Fibroblast of skin of left biceps (primary cell): ENCODE measurements at regions not wholly inside any gene's neighbourhood (a gene's known extent, or its start where the extent isn't known, plus 50 kb on each side); places are given as distances from the start of the nearest gene placed in this dataset.

Source experiments
- DNase-seq, 2 experiments: peaks; one replicate each; pipeline ENCODE4 v3.0.0-alpha.2; 2013; ENCODE audit warnings: low read depth in 2 of 2

- DNase-seq: no peak
These were observed 50.3 kb upstream of the NFE2L2 start for GRCh38 chr2:177314722-177315264.

DNA sequence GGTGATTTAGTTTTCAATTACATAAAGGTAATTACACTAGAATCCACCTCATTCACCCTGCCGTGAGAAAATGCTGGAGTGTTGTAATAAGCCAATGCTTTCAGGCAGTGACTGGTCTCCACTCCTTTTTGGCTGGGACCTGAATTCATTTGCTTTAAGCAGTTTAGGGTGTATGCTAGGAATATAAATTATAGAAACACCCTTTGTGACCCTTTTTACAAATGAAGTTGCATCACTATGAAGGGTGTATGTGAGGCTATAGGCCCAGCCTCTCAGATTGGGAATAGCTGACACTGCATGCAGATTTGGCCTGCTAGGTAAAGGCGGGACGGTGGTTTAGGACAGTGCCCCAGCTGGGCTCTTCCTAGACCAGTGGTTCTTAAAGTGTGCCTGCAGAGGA, 50.8 kb upstream of the NFE2L2 start:
- no peak for DNase-seq

DNA sequence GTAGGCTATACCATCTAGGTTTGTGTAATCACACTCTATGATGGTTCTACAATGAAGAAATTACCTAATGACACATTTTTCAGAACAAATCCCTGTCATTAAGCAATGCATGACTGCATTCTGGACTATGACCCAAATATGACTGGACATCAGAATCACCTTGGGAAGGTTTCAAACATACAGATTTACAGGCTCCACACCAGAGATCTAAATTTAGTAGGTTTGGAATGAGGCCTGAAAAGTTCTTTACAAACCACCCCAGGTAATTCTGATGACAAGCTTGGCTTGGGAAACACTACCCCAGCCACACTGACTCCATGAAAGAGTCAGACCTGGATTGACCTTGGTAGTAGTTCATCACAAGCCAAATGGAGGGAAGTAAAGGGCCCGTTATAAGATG, 52.2 kb upstream of the NFE2L2 start:
- no peak for DNase-seq

- no peak for DNase-seq
These were observed 52.9 kb upstream of the NFE2L2 start for GRCh38 chr2:177317443-177317842.

DNA sequence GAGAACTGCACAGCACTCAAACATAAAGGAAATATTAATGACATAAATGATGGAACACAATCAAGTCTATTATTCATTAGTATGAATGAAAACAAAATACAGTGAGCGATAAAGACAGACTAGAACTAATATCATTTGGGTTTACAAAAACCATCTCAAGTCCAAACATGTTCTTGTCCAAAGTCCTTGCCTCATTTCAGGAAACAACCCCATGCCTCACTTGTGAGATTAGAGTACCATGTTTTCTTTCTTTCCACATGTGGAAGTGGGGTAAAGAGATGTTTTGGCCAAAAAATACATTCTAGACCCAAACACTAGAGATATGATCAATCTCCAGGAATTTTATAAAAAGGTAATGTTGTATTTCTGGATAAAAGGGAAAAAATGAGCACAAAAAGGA, 53.3 kb upstream of the NFE2L2 start:
- no peak for DNase-seq

- no peak for DNase-seq
These were observed 54.1 kb upstream of the NFE2L2 start for GRCh38 chr2:177318613-177319012.

GRCh38 chr2:177320596-177320995, 56.1 kb upstream of the NFE2L2 start:
- no peak for DNase-seq

GRCh38 chr2:177322801-177323261, 58.3 kb upstream of the NFE2L2 start:
- DNase-seq: no peak

DNA sequence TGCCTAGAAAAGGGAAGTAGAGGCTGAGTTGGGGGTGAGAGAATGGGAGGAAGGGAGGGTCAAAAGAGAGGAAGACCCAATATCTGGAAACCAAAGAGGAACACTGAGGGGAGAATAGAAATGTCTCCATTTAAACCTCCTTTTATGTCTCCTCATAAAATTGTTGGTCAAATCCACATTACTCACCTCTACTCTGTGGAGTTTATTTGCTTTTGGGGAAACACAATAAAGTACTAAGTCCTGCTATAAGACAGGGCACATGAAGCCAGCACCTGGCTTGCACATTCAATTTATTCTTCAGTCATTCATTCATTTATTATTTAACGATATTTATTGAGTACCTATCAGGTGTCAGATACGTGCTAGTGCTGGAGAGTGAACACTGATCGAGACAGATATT, 60.3 kb upstream of the NFE2L2 start:
- no peak for DNase-seq

- DNase-seq: peak; percentile 45 to 54
These were observed 61.0 kb upstream of the NFE2L2 start for GRCh38 chr2:177325554-177325953.

DNA sequence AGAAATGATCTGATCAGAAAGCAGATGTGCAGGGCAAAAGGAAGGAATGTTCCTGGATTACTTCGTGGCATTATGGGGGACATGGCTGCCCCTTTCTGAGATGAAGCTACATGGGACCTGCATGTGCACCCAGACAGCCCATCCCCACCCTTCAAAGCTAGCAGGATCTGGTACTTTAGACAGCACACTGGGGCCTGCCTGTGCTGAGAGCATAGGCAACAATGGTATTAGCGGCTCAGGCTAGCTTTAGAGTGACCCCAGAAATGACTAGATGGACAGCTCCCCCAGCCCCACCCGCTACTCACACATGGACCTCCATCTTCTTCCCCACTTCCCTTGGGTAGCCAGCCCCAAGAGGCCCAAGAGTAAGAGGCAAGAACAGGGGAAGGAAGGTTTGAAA, 61.5 kb upstream of the NFE2L2 start:
- DNase-seq: no peak

DNA sequence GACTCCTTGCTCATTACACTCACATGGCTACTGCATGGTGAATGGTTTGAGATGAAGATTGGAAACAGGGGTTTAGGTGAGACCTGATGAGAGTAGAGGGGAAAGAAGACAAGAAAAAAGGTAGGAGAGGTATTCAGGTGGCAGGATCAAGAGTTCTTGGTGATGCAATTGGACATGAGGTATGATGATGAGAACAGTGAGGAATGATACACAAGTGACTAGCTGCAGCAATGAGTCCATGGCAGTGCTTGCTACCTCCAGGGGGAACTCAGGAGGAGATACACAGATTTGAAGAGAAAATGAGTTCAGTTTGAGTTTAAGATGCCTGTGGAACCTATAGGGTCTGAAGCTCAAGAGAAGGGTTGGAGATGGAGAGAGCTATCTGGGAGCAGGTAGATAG, 62.1 kb upstream of the NFE2L2 start:
- no peak for DNase-seq

DNA sequence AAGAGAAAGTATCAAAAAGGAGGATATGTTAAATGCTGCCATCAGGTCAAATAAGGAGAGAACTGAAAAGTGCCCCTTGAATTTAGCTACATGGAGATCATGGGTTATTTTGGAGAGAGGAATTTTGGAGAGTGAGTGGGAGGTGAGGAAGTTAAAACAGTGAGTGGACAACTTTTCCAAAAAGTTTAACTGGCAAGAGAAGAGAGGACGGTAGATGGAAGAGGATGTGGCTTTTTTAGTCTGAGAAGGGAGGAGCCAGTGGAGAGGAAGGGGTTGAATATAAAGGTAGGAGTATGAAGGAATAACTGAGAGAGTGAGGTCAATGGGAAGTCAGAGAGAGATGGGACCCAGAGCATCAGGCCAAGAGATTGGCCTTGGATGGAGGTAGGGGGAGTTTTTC, 62.5 kb upstream of the NFE2L2 start:
- no peak for DNase-seq

DNA sequence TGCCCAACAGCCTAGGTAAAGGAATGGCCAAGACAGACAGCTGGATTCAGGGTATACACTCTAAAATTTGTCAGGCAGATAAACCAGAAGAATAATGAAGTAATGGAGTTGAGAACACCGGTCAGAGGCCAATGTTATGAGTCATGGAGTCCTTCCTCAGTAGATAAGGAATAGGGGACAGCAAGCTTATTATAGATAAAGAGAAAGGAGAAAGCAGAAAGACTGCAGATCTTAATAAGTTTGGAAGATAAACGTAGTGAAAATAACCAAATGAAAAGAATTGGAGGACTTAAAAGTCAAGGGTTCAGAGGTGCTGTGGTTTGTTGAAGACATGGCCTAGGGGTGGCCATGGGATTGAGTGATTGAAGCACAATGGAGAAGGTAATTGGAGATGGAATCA, 63.5 kb upstream of the NFE2L2 start:
- no peak for DNase-seq

GRCh38 chr2:177329064-177329463, 63.5 kb upstream of the AGPS start:
- no peak for DNase-seq

- no peak for DNase-seq
These were observed 61.0 kb upstream of the AGPS start for GRCh38 chr2:177331466-177331997.

DNA sequence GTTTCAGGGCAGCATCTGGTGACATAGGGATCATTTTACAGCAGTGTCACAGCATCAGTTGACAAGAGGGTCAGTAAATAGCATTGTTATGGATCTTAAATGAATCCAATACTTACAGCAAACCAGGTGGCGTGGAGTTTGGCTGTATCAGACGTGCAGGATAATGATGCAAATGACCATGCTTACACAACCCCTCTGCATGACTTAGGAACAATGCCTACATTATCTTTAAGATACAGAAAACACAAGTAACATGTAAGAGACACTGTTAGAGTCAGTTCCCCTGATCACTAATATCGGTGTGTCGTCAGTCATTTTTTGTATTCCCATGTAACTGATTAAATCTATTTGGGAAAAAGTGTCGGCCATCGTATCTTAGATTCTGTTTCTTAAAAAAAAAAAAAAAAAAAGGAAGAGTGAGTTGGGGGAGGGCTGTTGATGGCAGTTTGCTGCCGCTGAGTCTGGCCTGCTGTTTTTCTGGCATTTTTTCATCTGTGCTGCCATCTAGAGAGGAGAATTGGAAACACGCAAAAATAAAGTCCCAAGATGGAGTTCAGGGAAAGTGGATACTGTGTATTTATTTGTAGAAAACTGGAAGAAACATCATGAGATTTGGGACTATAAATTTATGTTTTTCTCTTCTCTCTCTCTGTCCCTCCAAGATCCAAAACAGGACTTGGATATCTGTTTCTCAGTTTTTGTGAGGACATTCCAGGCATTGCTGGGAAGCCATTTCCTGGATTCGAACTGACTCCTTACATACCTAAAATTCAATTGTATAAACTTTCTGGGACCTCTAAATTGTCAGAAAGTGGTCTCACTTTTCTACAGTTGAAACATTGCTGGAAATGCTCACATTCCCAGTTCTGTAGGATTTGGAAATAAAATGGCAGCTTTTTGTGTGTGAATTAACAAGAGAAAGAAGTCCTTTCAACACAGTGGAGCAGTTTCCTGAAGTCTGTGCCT, 60.3 kb upstream of the AGPS start:
- peak; percentile 61 to 66 for DNase-seq

DNA sequence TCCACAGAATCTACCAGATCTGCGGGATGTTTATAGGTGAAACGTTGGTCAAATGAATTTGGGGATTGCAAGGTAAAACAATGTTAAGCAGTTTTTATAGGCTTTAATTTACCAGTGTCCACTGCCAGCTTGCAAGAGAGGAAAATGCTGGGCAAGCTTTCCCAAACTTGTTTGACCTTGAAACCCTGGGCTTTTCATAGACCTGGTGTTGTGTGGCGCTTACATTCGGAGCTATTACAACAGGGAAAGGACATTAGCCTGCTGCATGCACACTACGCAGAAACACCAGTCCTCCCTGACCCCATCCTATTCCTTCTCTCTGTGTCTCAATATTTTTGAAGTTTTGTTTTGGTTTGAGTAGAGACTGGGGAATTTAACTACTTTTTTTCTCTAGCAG, 59.6 kb upstream of the AGPS start:
- no peak for DNase-seq

- no peak for DNase-seq
These were observed 57.5 kb upstream of the AGPS start for GRCh38 chr2:177334940-177335543.

DNA sequence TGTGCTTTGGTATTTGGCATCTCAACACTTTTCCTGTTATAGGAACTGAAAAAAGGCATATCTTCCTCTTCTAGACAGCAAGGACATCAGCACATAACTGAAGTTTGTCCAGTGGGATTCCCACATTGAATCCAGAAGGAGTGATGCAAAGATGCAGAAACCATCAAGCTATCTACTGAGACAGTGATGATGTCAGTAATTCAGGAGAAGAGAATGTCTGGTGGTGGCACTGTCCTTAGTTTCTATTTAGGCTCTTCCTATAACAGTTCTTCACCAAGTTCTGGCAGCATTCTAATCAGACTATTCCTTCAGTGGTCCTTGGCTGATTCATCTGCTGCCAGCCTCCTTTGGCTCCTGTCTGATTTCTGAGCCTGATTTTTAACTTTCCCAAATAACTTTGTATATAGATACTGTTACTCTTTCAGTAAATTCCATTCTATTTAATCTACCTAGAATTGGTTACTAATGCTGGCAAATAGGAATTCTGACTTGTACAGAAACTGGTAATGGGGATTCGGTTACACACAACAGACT, 56.6 kb upstream of the AGPS start:
- no peak for DNase-seq

DNA sequence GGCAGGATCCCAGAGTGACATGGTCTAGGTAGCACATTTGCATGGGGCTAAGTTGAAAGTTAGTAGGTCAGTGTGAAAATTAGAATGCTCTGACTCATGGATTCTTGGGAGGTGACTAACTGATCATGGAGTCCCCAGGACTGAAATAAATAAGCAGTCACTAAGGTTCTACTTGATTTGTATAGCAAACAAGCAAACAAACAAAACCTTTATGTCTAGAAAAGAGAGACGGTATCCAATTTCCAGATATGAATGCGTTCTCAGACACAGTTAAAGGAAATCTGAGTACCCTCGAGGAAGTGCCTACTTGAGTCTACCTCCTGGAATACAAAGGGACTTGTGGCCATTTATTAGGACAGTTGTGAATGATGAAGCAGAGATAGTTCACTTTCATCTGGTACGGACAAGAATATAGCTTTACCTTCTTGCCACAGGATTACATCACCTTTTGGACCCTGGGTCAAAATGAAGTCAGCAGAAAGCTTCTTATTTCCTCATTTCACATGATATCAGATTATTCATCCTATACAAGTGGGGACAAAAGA, 54.3 kb upstream of the AGPS start:
- DNase-seq: no peak

DNA sequence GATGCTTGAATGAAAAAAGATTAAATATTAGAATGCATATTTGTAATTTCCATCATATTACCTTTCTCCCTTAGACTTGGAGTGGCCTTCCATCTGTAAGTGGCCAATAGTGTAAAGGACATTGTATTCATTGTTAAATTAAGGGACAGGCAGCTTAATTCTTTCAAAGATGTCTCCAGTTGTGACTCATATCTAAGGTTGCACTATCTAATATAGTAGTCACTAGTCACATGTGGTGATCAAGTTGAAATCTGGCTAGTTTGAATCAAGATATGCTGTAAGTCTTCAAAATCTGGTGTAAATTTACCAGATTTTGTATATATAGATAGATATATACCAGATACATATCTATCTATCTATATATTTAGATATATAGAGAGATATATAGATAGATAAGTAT, 52.4 kb upstream of the AGPS start:
- DNase-seq: no peak
